ENCODE measurements at regions not wholly inside any gene's neighbourhood (a gene's known extent, or its start where the extent isn't known, plus 50 kb on each side); places are given as distances from the start of the nearest gene placed in this dataset.

DNA sequence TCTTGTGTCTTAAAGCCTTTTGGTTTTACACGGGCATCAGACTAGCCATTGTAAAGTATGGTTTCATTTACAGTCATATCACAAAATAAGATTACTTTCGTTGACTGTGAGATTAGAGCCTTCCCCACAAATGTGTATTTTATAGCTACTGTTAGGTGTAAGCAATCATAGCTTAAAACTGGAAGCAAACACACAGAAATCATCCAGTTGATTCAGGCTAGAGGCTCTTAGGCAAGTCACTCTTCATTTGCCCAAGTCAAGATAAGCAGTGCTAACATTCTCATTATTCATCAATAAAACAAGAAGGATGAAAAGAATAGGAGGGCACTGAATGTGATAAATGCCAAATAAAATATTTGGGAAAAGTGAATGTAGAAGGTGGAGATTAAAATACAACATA, 448.7 kb upstream of the FAM241A start:
- no peak overlapping the region for H2BK120ac ChIP-seq (replicated peaks; ENCODE audit: low read depth, low read length)
- no peaks in the 10 kb centered on the region for H3K79me1 ChIP-seq (ENCODE audit: low read depth, low read length)
- no peaks in the 10 kb centered on the region for H3K79me2 ChIP-seq (ENCODE audit: control insufficient read depth in 1 of 2, insufficient read depth in 2 of 2, low read length in 2 of 2)
- no peak overlapping the region for H3K18ac ChIP-seq (ENCODE audit: extremely low read depth, low read length)
- CTCF ChIA-PET (ENCODE audit: partially characterized antibody), result interaction anchor here (0.8 kb wide), 1 partner anchor 27 kb away, joined by 3 read pairs; no protein-coding TSS in a partner anchor
- no peak for FAIRE-seq
- no peak overlapping the region for H2BK5ac ChIP-seq (ENCODE audit: low read depth, low read length)
- H4K8ac ChIP-seq (ENCODE audit: extremely low read depth, insufficient read depth, low read length), result no peak overlapping the region
- no peak overlapping the region for H3K23ac ChIP-seq (ENCODE audit: insufficient read length)
- H3K4me2 ChIP-seq (ENCODE audit: insufficient read depth in 1 of 2, low read depth in 2 of 2, low read length in 2 of 2), result no peak overlapping the region
- H3K4me1 ChIP-seq (replicated peaks in 1 of 4; ENCODE audit: control insufficient read depth in 3 of 4, insufficient read depth in 4 of 4, low read length in 3 of 4), result no peaks in the 10 kb centered on the region
- H3K27ac ChIP-seq (ENCODE audit: low read depth, low read length), result no peak overlapping the region
- no peak overlapping the region for H4K5ac ChIP-seq (ENCODE audit: insufficient read length, low read depth, low read length)
- H3K27me3 ChIP-seq (replicated peaks in 1 of 4; ENCODE audit: control insufficient read depth in 3 of 4, extremely low read depth in 1 of 4, insufficient read depth in 3 of 4, low read length in 3 of 4), result no peaks in the 10 kb centered on the region
- H3K4ac ChIP-seq (replicated peaks; ENCODE audit: insufficient read length, low read depth, low read length), result no peak overlapping the region
- H3K56ac ChIP-seq (replicated peaks; ENCODE audit: insufficient read length, low read depth, low read length), result no peak overlapping the region
- no peaks in the 10 kb centered on the region for H4K20me1 ChIP-seq (replicated peaks in 1 of 2; ENCODE audit: control insufficient read depth in 1 of 2, insufficient read depth in 2 of 2, low read length in 2 of 2)
- no peaks in the 10 kb centered on the region for H3K9me3 ChIP-seq (ENCODE audit: insufficient read depth in 2 of 2, low read depth in 1 of 2, low read length in 1 of 2)
- TF ChIP-seq SP1 (IDR thresholded peaks at IDR 0.05; ENCODE audit: low read depth, low read length) (no peak), SAP30 (IDR thresholded peaks at IDR 0.05; ENCODE audit: insufficient read depth, insufficient replicate concordance, low read length) (no peak), TEAD4 (IDR thresholded peaks at IDR 0.05; ENCODE audit: low read depth, low read length) (no peak), EZH2 (IDR thresholded peaks at IDR 0.05; ENCODE audit: low read depth, low read length, severe bottlenecking) (no peak), BRCA1 (IDR thresholded peaks at IDR 0.05; ENCODE audit: low read depth, low read length) (no peak), TCF12 (IDR thresholded peaks at IDR 0.05; ENCODE audit: low read depth, low read length) (no peak), TAF7 (optimal IDR thresholded peaks at IDR 0.05; ENCODE audit: borderline replicate concordance, low read depth, low read length) (no peak), JUND (IDR thresholded peaks at IDR 0.05; ENCODE audit: low read length) (no peak), GABPA (IDR thresholded peaks at IDR 0.05; ENCODE audit: borderline replicate concordance, insufficient read depth, low read length) (no peak), RXRA (IDR thresholded peaks at IDR 0.05; ENCODE audit: insufficient read depth, low read depth, low read length) (no peak), YY1 (IDR thresholded peaks at IDR 0.05; ENCODE audit: low read depth, low read length) (no peak)
- 91% methylated on average over 2 of the region's 2 CpGs; no CpG with 5 or more reads in 1 of the 2 experiments for WGBS, 2 experiments (ENCODE audit: extremely low coverage in 1 of 2, insufficient coverage in 1 of 2, insufficient read length in 1 of 2, insufficient replicate concordance in 2 of 2, low coverage in 1 of 2, low lambda C conversion rate in 2 of 2, missing lambda C conversion rate in 1 of 2)
- no peak overlapping the region for H2AK5ac ChIP-seq (ENCODE audit: low read depth, low read length)
- H3K36me3 ChIP-seq (ENCODE audit: control insufficient read depth in 2 of 4, insufficient read depth in 4 of 4, low read length in 3 of 4), result no peaks in the 10 kb centered on the region
- H2BK12ac ChIP-seq (ENCODE audit: low read depth, low read length), result no peak overlapping the region
- H2BK15ac ChIP-seq (ENCODE audit: low read length), result no peak overlapping the region
- no peak overlapping the region for H4K91ac ChIP-seq (replicated peaks; ENCODE audit: insufficient read length, low read length)
- H3K23me2 ChIP-seq (ENCODE audit: low read depth, low read length), result no peaks in the 10 kb centered on the region; the same call in 1 of the 2 replicates
- H2BK20ac ChIP-seq (ENCODE audit: low read length), result no peak overlapping the region
- no peak overlapping the region for H3K14ac ChIP-seq (ENCODE audit: insufficient read length)
- no peak overlapping the region for H3K4me3 ChIP-seq (ENCODE audit: extremely low read depth in 1 of 4, insufficient read depth in 2 of 4, low read depth in 3 of 4, low read length in 4 of 4)
- H3K9ac ChIP-seq (replicated peaks in 1 of 4; ENCODE audit: extremely low read depth in 1 of 4, low read depth in 3 of 4, low read length in 3 of 4), result no peak overlapping the region
- no peak for DNase-seq (ENCODE audit: low read depth in 1 of 2, low spot score in 2 of 2)
- POLR2A ChIA-PET (ENCODE audit: partially characterized antibody), result no interaction called here
- no peak overlapping the region for H2AFZ ChIP-seq (ENCODE audit: low read length)
